SU-DHL-6 (cell line): ENCODE measurements at regions not wholly inside any gene's neighbourhood (a gene's known extent, or its start where the extent isn't known, plus 50 kb on each side); places are given as distances from the start of the nearest gene placed in this dataset.

Source experiments
- H2AFZ ChIP-seq: fragments of 200-600 bp; sonication (generic); 2 replicates; pipeline ENCODE4 v1.6.1; 2014; ENCODE audit warnings: low read depth, mild to moderate bottlenecking, moderate library complexity, mixed read lengths, antibody characterized with exemption, low read length; ENCODE audit not compliant: severe bottlenecking
- H3F3A ChIP-seq: fragments of 200-600 bp; shearing (Covaris generic); 2 replicates; pipeline ENCODE4 v1.6.0; 2016; ENCODE audit warnings: antibody characterized with exemption, mild to moderate bottlenecking; ENCODE audit not compliant: insufficient read depth
- H3K27ac ChIP-seq: fragments of 200-600 bp; sonication (generic); 2 replicates; pipeline ENCODE4 v1.5.1; 2016; ENCODE audit warnings: low read depth, mild to moderate bottlenecking, low read length, moderate library complexity, mixed read lengths
- H3K27me3 ChIP-seq: fragments of 200-600 bp; sonication (generic), shearing (Covaris generic); 2 replicates; pipeline ENCODE4 v1.6.0; 2014; ENCODE audit warnings: mild to moderate bottlenecking, low read length
- H3K36me3 ChIP-seq: fragments of 200-600 bp; sonication (generic); 2 replicates; pipeline ENCODE4 v1.6.1; 2014; ENCODE audit warnings: mild to moderate bottlenecking, low read length, mixed read lengths
- H3K4me2 ChIP-seq: fragments of 300-600, 200-600 bp; shearing (Covaris generic), sonication (generic); 2 replicates; pipeline ENCODE4 v1.6.0; 2014; ENCODE audit warnings: low read length, low read depth, mild to moderate bottlenecking; ENCODE audit not compliant: poor library complexity, severe bottlenecking
- H3K4me3 ChIP-seq: fragments of 200-600 bp; sonication (generic); 2 replicates; pipeline ENCODE4 v1.5.1; 2014; ENCODE audit warnings: antibody characterized with exemption, low read length, mild to moderate bottlenecking, mixed read lengths; ENCODE audit not compliant: insufficient read depth, poor library complexity, severe bottlenecking
- H3K79me2 ChIP-seq: fragments of 200-600 bp; sonication (generic); 2 replicates; pipeline ENCODE4 v1.6.1; 2014; ENCODE audit warnings: mild to moderate bottlenecking, low read length, moderate library complexity; ENCODE audit not compliant: insufficient read depth
- H3K9ac ChIP-seq: fragments of 200-600 bp; sonication (generic); 2 replicates; pipeline ENCODE4 v1.7.0; 2014; ENCODE audit warnings: mild to moderate bottlenecking, low read length
- H3K9me2 ChIP-seq: fragments of 200-600 bp; sonication (generic); replicated peaks from 2 replicates; pipeline ENCODE4 v1.6.1; 2014; ENCODE audit warnings: low read length; ENCODE audit not compliant: insufficient read depth
- H3K9me3 ChIP-seq: fragments of 200-600 bp; sonication (generic); 2 replicates; pipeline ENCODE4 v1.6.1; 2014; ENCODE audit warnings: low read length, mixed read lengths; ENCODE audit not compliant: insufficient read depth
- H4K20me1 ChIP-seq: fragments of 200-600 bp; sonication (generic); 2 replicates; pipeline ENCODE4 v1.6.1; 2014; ENCODE audit warnings: low read depth, mild to moderate bottlenecking, antibody characterized with exemption, low read length, moderate library complexity, mixed read lengths
- EZH2phosphoT487 ChIP-seq: fragments of 200-600 bp; sonication (generic), shearing (Covaris generic); conservative IDR thresholded peaks from 2 replicates; pipeline ENCODE4 v1.6.1; 2018; ENCODE audit warnings: mild to moderate bottlenecking, antibody characterized with exemption, low read length, moderate library complexity, mixed read lengths
- TF ChIP-seq, protein P1 (sequence below): fragments of 200-600 bp; sonication (generic); IDR thresholded peaks from one replicate; pipeline ENCODE4 v1.5.1; 2017; ENCODE audit warnings: antibody characterized with exemption, mild to moderate bottlenecking, low read length, moderate library complexity; ENCODE audit not compliant: insufficient read depth, poor library complexity, severe bottlenecking

DNA sequence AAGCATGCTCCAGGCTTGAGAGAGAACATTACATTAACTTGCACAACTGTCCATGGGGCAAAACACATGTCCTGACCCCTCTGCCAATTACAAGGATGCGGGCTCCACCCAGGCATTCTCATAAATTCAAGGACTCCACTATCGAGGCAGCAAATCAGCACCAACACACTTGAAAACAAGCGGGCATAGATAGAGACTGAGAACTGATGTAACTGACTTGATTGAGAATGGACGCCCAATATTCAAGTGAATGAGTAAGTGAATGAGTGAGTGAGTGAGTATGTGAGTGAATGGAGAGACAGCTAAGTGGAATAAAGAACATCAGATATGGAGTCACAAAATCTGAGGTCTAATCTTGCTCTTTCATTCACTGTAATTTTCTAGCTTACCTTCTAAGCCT, 75.0 kb upstream of the VSTM2B start:
- TF ChIP-seq EZH2phosphoT487, result no peak
- TF ChIP-seq, protein P1, sequence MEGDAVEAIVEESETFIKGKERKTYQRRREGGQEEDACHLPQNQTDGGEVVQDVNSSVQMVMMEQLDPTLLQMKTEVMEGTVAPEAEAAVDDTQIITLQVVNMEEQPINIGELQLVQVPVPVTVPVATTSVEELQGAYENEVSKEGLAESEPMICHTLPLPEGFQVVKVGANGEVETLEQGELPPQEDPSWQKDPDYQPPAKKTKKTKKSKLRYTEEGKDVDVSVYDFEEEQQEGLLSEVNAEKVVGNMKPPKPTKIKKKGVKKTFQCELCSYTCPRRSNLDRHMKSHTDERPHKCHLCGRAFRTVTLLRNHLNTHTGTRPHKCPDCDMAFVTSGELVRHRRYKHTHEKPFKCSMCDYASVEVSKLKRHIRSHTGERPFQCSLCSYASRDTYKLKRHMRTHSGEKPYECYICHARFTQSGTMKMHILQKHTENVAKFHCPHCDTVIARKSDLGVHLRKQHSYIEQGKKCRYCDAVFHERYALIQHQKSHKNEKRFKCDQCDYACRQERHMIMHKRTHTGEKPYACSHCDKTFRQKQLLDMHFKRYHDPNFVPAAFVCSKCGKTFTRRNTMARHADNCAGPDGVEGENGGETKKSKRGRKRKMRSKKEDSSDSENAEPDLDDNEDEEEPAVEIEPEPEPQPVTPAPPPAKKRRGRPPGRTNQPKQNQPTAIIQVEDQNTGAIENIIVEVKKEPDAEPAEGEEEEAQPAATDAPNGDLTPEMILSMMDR, result no peak
- Histone ChIP-seq H3K9me3 (no peaks in the 10 kb centered on the region), H3K36me3 (no peaks in the 10 kb centered on the region), H4K20me1 (no peaks in the 10 kb centered on the region), H3K9ac (no peak overlapping the region), H3K27ac (no peak overlapping the region), H3K9me2 (no peaks in the 10 kb centered on the region), H3K4me3 (no peak overlapping the region), H3K79me2 (no peaks in the 10 kb centered on the region), H3F3A (no peaks in the 10 kb centered on the region), H3K27me3 (no peaks in the 10 kb centered on the region), H2AFZ (no peak overlapping the region), H3K4me2 (no peak overlapping the region)

DNA sequence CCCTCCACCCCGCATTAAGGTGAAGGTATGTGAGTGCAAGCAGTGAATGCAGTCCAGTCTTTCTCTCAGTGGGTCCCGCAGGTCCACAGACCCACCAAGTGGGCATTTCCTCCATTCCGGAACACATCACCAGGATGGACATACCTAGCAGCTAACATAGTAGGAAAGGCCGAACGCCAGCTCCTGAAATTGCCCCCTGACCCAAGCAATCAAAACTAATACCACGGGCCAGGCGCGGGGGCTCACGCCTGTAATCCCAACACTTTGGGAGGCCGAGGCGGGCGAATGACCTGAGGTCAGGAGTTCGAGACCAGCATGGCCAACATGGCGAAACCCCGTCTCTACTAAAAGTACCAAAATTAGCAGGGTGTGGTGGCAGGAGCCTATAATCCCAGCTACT, 71.7 kb upstream of the VSTM2B start:
- H3K9me2 ChIP-seq, result no peaks in the 10 kb centered on the region
- H3K4me2 ChIP-seq, result no peak overlapping the region
- H3K9me3 ChIP-seq, result no peaks in the 10 kb centered on the region
- H3K4me3 ChIP-seq, result no peak overlapping the region
- no peaks in the 10 kb centered on the region for H3K27me3 ChIP-seq
- H3K79me2 ChIP-seq, result no peaks in the 10 kb centered on the region
- no peaks in the 10 kb centered on the region for H3K36me3 ChIP-seq
- H3K27ac ChIP-seq, result no peak overlapping the region
- H4K20me1 ChIP-seq, result no peaks in the 10 kb centered on the region
- no peak for TF ChIP-seq EZH2phosphoT487
- TF ChIP-seq, protein P1, result no peak
- H3F3A ChIP-seq, result no peaks in the 10 kb centered on the region
- no peak overlapping the region for H2AFZ ChIP-seq
- no peak overlapping the region for H3K9ac ChIP-seq

DNA sequence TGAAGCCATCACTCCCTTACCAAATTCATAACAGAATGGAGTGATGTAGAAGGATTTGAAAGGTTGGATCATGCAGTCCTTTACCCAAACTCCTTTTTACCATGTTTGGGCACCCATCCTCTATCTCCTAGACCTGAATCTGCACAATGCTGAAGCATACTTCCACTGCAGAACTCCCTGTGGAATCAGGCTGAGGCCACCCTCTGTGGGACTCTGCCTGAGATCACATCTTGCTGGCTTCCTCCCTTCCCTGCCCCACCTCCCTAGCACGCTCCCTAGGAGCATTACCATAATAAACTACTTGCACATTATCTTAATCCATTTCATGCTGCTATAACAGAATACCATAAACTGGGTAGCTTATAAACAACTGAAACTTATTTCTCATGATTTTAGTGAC, 68.4 kb upstream of the VSTM2B start:
- H2AFZ ChIP-seq, result no peak overlapping the region
- no peak for TF ChIP-seq EZH2phosphoT487
- TF ChIP-seq, protein P1, result no peak
- no peak overlapping the region for H3K4me3 ChIP-seq
- no peaks in the 10 kb centered on the region for H3K9me2 ChIP-seq
- H3K36me3 ChIP-seq, result no peaks in the 10 kb centered on the region
- H3K79me2 ChIP-seq, result no peaks in the 10 kb centered on the region
- H3K27me3 ChIP-seq, result no peaks in the 10 kb centered on the region
- H3F3A ChIP-seq, result no peaks in the 10 kb centered on the region
- no peak overlapping the region for H3K4me2 ChIP-seq
- no peak overlapping the region for H3K27ac ChIP-seq
- H3K9me3 ChIP-seq, result no peaks in the 10 kb centered on the region
- no peaks in the 10 kb centered on the region for H4K20me1 ChIP-seq
- H3K9ac ChIP-seq, result no peak overlapping the region
